ENCODE measurements at regions not wholly inside any gene's neighbourhood (a gene's known extent, or its start where the extent isn't known, plus 50 kb on each side); places are given as distances from the start of the nearest gene placed in this dataset.

DNA sequence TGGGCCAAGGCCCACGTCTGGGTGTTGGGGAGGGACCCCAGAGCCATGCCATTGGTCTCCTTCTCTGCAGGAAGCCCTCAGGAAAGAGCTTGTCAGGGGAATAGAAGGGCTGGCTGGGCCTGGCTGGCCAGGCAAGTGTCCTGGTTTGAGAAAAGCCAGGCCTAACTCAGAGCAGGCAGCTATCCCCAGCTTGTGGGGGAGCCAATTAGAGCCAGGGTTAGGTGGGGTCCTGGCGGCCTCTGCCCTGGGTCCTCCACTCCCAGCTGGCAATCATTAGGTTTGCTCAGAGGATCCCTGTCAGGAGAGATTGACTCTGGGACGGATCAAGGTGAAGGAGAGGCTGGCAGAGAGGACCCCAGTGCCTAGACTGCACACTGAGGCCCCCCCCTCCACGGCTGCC, 64.8 kb downstream of the PJA1 start:
- Histone ChIP-seq H3K79me2 (ENCODE audit: low read length) (no peaks in the 10 kb centered on the region), H3K36me3 (replicated peaks; ENCODE audit: insufficient read depth, low read length) (no peaks in the 10 kb centered on the region), H3K27me3 (replicated peaks; ENCODE audit: insufficient read depth, low read length) (no peaks in the 10 kb centered on the region), H4K20me1 (ENCODE audit: insufficient read depth, low read length) (no peaks in the 10 kb centered on the region), H3K4me1 (ENCODE audit: low read length) (no peaks in the 10 kb centered on the region), H3K4me2 (ENCODE audit: low read depth, low read length) (no peak overlapping the region), H3K4me3 (ENCODE audit: low read length) (no peak overlapping the region), H3K9me2 (replicated peaks; ENCODE audit: insufficient read depth, low read length) (no peaks in the 10 kb centered on the region), H3F3A (ENCODE audit: insufficient read depth, low read length) (no peaks in the 10 kb centered on the region), H3K27ac (ENCODE audit: low read length) (no peak overlapping the region), H3K9ac (ENCODE audit: low read length) (no peak overlapping the region), H3K9me3 (replicated peaks; ENCODE audit: insufficient read depth, low read length) (no peaks in the 10 kb centered on the region), H2AFZ (ENCODE audit: low read length) (no peak overlapping the region)
- no peak for TF ChIP-seq EZH2 (optimal IDR thresholded peaks at IDR 0.05; ENCODE audit: low read depth, low read length)
- DNase-seq, result no peak

DNA sequence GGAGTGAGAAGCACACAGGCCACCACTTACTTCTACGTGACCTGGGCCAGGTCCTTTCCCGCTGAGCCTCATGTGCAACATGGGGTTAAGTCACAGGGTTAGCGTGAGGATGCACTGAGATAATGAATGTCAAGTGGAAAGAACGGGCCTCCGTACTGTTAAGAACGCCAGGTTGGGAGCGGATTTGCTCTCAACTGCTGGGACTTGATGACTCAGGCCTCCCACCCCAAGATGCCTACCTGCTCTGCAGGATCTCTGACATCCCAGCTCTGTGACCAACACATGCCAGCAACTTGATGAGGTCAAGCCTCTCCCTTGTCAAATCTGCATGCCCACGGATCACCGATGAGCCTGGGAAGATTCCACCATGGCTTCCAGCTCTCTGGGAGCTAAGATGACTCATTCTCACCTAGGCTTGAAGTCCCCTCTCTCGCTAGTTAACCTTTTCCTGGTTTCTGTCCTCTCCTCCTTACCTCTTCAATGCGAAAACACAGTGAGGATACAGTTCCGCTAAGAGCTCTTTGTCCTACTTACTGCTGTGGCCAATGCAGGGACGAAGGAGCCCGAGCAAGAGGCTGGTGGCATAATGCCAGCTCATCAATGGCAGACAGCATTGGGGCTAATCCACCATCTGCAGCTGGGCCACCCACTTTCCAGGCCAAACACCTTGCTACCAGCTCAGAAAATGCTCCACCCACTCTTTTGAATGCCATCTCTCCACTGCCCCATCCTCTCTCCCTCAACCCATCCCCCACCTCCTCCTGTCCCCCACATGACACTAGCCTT, 67.6 kb downstream of the PJA1 start:
- no peaks in the 10 kb centered on the region for H3K9me3 ChIP-seq (replicated peaks; ENCODE audit: insufficient read depth, low read length)
- no peaks in the 10 kb centered on the region for H3K4me1 ChIP-seq (ENCODE audit: low read length)
- no peaks in the 10 kb centered on the region for H3K79me2 ChIP-seq (ENCODE audit: low read length)
- no peak overlapping the region for H3K4me3 ChIP-seq (ENCODE audit: low read length)
- no peak overlapping the region for H3K4me2 ChIP-seq (ENCODE audit: low read depth, low read length)
- H4K20me1 ChIP-seq (ENCODE audit: insufficient read depth, low read length), result no peaks in the 10 kb centered on the region
- H3F3A ChIP-seq (ENCODE audit: insufficient read depth, low read length), result no peaks in the 10 kb centered on the region
- H3K36me3 ChIP-seq (replicated peaks; ENCODE audit: insufficient read depth, low read length), result no peaks in the 10 kb centered on the region
- DNase-seq, result no peak
- TF ChIP-seq, protein P1, sequence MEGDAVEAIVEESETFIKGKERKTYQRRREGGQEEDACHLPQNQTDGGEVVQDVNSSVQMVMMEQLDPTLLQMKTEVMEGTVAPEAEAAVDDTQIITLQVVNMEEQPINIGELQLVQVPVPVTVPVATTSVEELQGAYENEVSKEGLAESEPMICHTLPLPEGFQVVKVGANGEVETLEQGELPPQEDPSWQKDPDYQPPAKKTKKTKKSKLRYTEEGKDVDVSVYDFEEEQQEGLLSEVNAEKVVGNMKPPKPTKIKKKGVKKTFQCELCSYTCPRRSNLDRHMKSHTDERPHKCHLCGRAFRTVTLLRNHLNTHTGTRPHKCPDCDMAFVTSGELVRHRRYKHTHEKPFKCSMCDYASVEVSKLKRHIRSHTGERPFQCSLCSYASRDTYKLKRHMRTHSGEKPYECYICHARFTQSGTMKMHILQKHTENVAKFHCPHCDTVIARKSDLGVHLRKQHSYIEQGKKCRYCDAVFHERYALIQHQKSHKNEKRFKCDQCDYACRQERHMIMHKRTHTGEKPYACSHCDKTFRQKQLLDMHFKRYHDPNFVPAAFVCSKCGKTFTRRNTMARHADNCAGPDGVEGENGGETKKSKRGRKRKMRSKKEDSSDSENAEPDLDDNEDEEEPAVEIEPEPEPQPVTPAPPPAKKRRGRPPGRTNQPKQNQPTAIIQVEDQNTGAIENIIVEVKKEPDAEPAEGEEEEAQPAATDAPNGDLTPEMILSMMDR (IDR thresholded peaks at IDR 0.05; ENCODE audit: low read length), result no peak
- no peak for TF ChIP-seq EZH2 (optimal IDR thresholded peaks at IDR 0.05; ENCODE audit: low read depth, low read length)
- no peak for TF ChIP-seq EZH2phosphoT487 (IDR thresholded peaks at IDR 0.05; ENCODE audit: low read length)
- H3K27ac ChIP-seq (ENCODE audit: low read length), result no peak overlapping the region
- no peaks in the 10 kb centered on the region for H3K27me3 ChIP-seq (replicated peaks; ENCODE audit: insufficient read depth, low read length)
- H3K9ac ChIP-seq (ENCODE audit: low read length), result no peak overlapping the region
- no peak overlapping the region for H2AFZ ChIP-seq (ENCODE audit: low read length)
- no peaks in the 10 kb centered on the region for H3K9me2 ChIP-seq (replicated peaks; ENCODE audit: insufficient read depth, low read length)

DNA sequence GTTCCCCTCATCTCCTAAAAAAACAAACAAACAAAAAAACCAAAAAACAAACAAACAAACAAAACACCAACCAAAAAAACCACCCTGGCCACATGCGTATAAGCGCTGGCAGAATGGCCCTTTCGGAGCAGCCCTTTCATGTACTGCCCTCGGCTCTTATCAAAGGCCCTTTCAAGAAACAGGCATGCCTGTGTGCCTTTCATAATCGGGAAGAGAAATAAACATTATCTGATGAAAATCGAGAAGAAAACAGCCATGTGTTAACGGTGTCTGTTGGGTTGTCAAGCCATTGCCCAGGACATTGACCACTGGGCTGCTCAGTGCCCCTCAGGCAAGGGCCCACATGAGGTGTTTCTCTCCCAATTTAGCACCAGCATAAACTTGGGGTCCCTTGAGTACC, 68.3 kb downstream of the PJA1 start:
- H3K4me2 ChIP-seq (ENCODE audit: low read depth, low read length), result no peak overlapping the region
- TF ChIP-seq, protein P1 (IDR thresholded peaks at IDR 0.05; ENCODE audit: low read length), result no peak
- TF ChIP-seq EZH2phosphoT487 (IDR thresholded peaks at IDR 0.05; ENCODE audit: low read length) (no peak), EZH2 (optimal IDR thresholded peaks at IDR 0.05; ENCODE audit: low read depth, low read length) (no peak)
- no peak overlapping the region for H3K4me3 ChIP-seq (ENCODE audit: low read length)
- no peak overlapping the region for H3K9ac ChIP-seq (ENCODE audit: low read length)
- H3F3A ChIP-seq (ENCODE audit: insufficient read depth, low read length), result no peaks in the 10 kb centered on the region
- H3K27me3 ChIP-seq (replicated peaks; ENCODE audit: insufficient read depth, low read length), result no peaks in the 10 kb centered on the region
- H4K20me1 ChIP-seq (ENCODE audit: insufficient read depth, low read length), result no peaks in the 10 kb centered on the region
- no peak overlapping the region for H2AFZ ChIP-seq (ENCODE audit: low read length)
- H3K9me2 ChIP-seq (replicated peaks; ENCODE audit: insufficient read depth, low read length), result no peaks in the 10 kb centered on the region
- H3K27ac ChIP-seq (ENCODE audit: low read length), result no peak overlapping the region
- H3K9me3 ChIP-seq (replicated peaks; ENCODE audit: insufficient read depth, low read length), result no peaks in the 10 kb centered on the region
- H3K4me1 ChIP-seq (ENCODE audit: low read length), result no peaks in the 10 kb centered on the region
- no peaks in the 10 kb centered on the region for H3K36me3 ChIP-seq (replicated peaks; ENCODE audit: insufficient read depth, low read length)
- DNase-seq, result no peak
- no peaks in the 10 kb centered on the region for H3K79me2 ChIP-seq (ENCODE audit: low read length)

DNA sequence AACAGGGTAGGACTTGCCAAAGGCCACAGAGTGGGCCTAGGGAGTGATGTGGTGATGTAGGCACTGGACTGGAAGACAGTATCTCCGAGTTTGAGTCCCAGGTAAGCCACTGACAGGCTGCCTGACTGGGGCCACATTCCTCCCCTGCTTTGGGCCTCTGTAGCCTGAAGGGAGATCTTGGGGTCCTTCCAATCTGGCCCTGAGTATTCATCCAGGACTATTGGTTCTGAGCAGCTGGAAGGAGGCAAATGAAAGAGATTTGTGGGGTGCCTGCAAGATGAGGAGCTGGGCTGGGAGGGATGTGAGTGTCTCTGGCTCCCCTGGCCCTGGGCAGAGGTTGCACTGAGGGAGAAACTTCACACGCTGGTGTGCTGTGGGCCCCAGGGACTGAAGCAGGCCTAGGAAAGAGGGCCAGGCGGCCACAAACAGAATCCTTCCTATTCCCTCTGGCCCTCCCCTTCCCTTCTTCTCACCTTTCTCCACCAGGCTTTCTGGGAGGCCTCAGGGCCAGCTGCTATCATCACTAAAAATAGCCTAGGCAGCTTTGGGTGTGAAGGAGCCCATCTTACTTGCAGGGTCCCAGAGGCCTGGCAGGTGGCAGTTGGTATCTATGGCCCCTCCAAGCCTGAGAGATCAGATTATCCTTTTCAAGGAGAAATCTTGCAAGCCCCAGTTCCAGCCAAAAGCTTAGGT, 70.1 kb downstream of the PJA1 start:
- no peak overlapping the region for H2AFZ ChIP-seq (ENCODE audit: low read length)
- H3K4me3 ChIP-seq (ENCODE audit: low read length), result no peak overlapping the region
- H3K79me2 ChIP-seq (ENCODE audit: low read length), result no peaks in the 10 kb centered on the region
- H3K9me2 ChIP-seq (replicated peaks; ENCODE audit: insufficient read depth, low read length), result no peaks in the 10 kb centered on the region
- H4K20me1 ChIP-seq (ENCODE audit: insufficient read depth, low read length), result no peaks in the 10 kb centered on the region
- no peaks in the 10 kb centered on the region for H3K9me3 ChIP-seq (replicated peaks; ENCODE audit: insufficient read depth, low read length)
- no peak for DNase-seq
- TF ChIP-seq EZH2phosphoT487 (IDR thresholded peaks at IDR 0.05; ENCODE audit: low read length), result no peak
- no peak for TF ChIP-seq EZH2 (optimal IDR thresholded peaks at IDR 0.05; ENCODE audit: low read depth, low read length)
- TF ChIP-seq, protein P1 (IDR thresholded peaks at IDR 0.05; ENCODE audit: low read length), result no peak
- H3K27me3 ChIP-seq (replicated peaks; ENCODE audit: insufficient read depth, low read length), result no peaks in the 10 kb centered on the region
- no peaks in the 10 kb centered on the region for H3K4me1 ChIP-seq (ENCODE audit: low read length)
- no peaks in the 10 kb centered on the region for H3K36me3 ChIP-seq (replicated peaks; ENCODE audit: insufficient read depth, low read length)
- H3F3A ChIP-seq (ENCODE audit: insufficient read depth, low read length), result no peaks in the 10 kb centered on the region
- H3K27ac ChIP-seq (ENCODE audit: low read length), result no peak overlapping the region
- no peak overlapping the region for H3K4me2 ChIP-seq (ENCODE audit: low read depth, low read length)
- no peak overlapping the region for H3K9ac ChIP-seq (ENCODE audit: low read length)

All from MM.1S (cell line).